AG04449 (cell line): ENCODE measurements at regions not wholly inside any gene's neighbourhood (a gene's known extent, or its start where the extent isn't known, plus 50 kb on each side); places are given as distances from the start of the nearest gene placed in this dataset.

Experiments
- CTCF ChIA-PET: fragments of 350-600 bp; formaldehyde crosslinking; extraction: SDS; loops from one replicate; lab custom pipeline; 2021; ENCODE audit warnings: antibody characterized with exemption; lab: Yijun Ruan, JAX
- POLR2A ChIA-PET: fragments of 400-600, 350-600 bp; formaldehyde crosslinking; extraction: SDS; loops from one replicate; lab custom pipeline; 2020; ENCODE audit warnings: antibody characterized with exemption, inconsistent platforms; lab: Yijun Ruan, JAX
- DNase-seq: peaks from one replicate; pipeline ENCODE4 v3.0.0-alpha.2; 2010; ENCODE audit warnings: low read depth, low spot score
- H3K4me3 ChIP-seq: 2 replicates; pipeline ENCODE4 v1.5.1; 2011; ENCODE audit warnings: low read depth, mild to moderate bottlenecking, control low read depth, low read length
- TF ChIP-seq, protein P1 (sequence below): IDR thresholded peaks from one replicate; pipeline ENCODE4 v1.5.1; 2011; ENCODE audit warnings: mild to moderate bottlenecking, moderate library complexity, low read length, control low read depth, inconsistent platforms; ENCODE audit not compliant: insufficient read depth; ENCODE audit errors: missing control alignments

DNA sequence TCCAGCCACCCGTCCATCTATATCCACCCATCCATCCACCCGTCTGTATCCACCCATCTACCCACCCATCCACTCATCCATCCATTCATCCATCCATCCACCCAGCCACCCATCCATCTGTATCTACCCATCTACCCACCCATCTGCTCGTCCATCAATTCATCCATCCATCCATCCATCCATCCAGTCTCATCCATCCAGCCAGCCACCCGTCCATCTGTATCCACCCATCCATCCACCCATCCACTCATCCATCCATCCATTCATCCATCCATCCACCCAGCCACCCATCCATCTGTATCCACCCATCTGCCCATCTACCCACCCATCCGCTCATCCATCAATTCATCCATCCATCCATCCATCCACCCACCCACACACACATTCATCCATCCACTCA lies 73.2 kb downstream of the UNCX start:
- CTCF ChIA-PET, result no interaction called here
- TF ChIP-seq, protein P1, sequence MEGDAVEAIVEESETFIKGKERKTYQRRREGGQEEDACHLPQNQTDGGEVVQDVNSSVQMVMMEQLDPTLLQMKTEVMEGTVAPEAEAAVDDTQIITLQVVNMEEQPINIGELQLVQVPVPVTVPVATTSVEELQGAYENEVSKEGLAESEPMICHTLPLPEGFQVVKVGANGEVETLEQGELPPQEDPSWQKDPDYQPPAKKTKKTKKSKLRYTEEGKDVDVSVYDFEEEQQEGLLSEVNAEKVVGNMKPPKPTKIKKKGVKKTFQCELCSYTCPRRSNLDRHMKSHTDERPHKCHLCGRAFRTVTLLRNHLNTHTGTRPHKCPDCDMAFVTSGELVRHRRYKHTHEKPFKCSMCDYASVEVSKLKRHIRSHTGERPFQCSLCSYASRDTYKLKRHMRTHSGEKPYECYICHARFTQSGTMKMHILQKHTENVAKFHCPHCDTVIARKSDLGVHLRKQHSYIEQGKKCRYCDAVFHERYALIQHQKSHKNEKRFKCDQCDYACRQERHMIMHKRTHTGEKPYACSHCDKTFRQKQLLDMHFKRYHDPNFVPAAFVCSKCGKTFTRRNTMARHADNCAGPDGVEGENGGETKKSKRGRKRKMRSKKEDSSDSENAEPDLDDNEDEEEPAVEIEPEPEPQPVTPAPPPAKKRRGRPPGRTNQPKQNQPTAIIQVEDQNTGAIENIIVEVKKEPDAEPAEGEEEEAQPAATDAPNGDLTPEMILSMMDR, result no peak
- POLR2A ChIA-PET, result no interaction called here

DNA sequence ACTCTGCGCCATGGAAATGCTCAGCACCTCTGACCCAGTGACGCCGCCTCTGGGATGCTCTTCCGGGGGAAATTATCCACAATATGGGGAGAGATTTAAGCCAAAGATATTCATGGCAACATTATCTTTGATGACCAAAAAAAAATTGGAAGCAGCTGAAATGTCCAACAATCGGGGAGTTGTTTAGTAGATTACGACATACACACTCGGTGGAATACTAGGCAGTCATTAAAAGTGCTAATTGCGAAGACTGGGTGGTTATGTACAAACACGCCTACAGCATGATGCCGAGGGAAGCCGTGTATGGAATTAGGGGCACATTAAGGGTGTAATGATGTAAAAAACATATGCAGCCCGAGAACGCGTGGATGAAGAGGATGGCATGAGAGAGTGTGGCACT lies 75.2 kb downstream of the UNCX start:
- ChIA-PET CTCF (no interaction called here), POLR2A (no interaction called here)
- H3K4me3 ChIP-seq, result no peak overlapping the region
- no peak for DNase-seq
- TF ChIP-seq, protein P1, result no peak

More for the DNA sequence above, 73.2 kb downstream of the UNCX start:
- no peak overlapping the region for H3K4me3 ChIP-seq
- no peak for DNase-seq

DNA sequence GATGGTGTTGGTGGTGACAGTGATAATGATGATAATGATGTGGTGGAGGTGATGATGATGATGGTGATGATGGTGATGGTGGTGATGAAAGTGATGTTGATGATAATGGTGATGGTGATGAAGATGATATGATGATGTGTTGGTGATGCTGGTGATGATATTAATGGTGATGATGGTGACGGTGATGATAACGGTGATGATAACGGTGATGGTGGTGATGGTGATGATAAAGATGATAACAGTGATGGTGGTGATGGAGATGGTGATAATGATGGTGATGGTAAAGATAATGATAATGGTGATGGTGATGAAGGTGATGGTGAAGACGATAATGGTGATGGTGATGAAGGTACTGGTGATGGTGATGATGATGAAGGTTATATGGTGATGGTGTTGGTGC lies 76.6 kb downstream of the UNCX start:
- POLR2A ChIA-PET, result no interaction called here
- TF ChIP-seq, protein P1, result no peak
- CTCF ChIA-PET, result no interaction called here

DNA sequence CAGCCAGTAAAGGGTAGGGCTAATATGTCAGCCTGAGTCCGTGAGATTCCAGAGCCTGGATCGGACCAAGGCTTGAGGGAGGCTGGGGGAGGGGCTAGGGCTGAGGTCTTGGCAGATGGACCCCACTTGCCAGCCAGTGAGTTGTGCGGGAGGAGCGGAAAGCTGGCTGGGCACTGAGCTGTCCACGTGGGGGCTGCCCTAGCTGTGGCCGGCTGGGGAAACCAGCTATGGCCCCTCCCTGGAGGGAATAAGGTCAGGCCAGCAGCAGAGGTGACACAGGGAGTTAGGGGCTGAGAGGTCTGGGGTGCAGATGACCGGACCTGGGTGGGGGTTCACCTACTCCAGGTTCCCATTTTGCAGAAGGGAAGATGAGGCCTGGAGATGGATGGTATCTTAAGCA lies 77.3 kb downstream of the UNCX start:
- H3K4me3 ChIP-seq, result no peak overlapping the region
- ChIA-PET CTCF (no interaction called here), POLR2A (no interaction called here)
- TF ChIP-seq, protein P1, result no peak
- DNase-seq, result no peak

More for the DNA sequence above, 76.6 kb downstream of the UNCX start:
- DNase-seq, result no peak
- no peak overlapping the region for H3K4me3 ChIP-seq

DNA sequence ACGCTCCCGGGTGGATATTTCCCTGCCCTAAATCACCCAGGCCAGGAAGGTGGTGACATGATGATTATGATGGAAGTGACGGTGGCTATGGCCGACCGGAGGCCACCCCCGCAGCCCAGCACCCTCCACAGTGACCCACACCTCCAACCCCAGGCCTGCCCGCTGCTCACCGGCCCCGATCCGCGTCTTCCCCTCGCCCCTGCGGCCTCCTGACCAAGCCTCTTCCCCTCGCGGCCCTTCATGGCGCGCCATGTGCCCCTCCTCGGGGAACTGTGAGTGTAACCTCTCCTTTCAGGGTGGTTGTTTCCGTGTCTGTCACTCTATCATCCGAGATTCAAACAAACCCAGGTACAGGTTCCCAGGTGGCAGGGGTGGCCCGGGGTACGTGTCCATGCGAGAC lies 78.3 kb downstream of the UNCX start:
- DNase-seq, result no peak
- POLR2A ChIA-PET, result no interaction called here
- H3K4me3 ChIP-seq, result no peak overlapping the region
- TF ChIP-seq, protein P1, result no peak
- CTCF ChIA-PET, result no interaction called here

DNA sequence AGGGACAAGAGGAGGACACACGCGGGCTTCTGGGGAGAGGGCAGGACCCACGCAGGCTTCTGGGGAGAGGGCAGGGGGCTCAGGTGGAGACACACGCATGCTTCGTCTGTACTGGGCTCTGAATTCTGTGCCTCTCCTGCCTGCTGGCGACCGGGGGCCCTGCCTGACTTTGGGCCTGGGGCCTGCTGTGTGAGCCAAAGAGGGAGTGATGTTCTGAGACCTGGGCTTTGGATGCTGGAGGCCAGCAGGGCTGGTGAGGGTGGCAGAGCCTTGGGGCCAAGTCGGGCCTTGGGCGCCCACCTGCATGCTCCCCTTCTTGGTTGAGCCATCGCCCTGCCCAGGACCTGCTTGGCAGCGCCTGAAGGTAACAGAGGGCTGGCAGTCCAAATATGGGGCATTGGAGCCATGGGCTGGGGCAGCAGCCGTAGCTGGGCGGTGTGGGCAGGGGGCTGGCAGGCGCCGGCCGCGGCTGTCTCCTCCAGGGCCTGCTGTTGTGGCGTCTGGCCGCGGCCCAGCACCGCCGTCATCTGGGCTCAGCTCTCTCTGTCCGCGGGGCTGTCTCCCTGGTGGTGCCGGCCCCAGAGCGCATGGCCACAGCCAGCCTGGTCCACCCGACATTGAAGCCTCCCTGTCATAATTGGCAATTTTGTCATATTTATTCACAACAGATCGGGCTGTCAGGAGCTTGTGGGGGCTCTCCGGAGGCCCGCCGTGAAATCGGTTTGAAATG lies 78.9 kb downstream of the UNCX start:
- CTCF ChIA-PET, result no interaction called here
- no peak overlapping the region for H3K4me3 ChIP-seq
- TF ChIP-seq, protein P1, result no peak
- no peak for DNase-seq
- POLR2A ChIA-PET, result no interaction called here
